Testis (tissue), 2 donors: ENCODE measurements at regions not wholly inside any gene's neighbourhood (a gene's known extent, or its start where the extent isn't known, plus 50 kb on each side); places are given as distances from the start of the nearest gene placed in this dataset.

Experiments
- POLR2A ChIP-seq: fragments of 450-650 bp; IDR thresholded peaks from one replicate; pipeline ENCODE4 v1.6.1; 2017; ENCODE audit warnings: antibody characterized with exemption, mild to moderate bottlenecking, moderate library complexity
- TF ChIP-seq, protein P1 (sequence below), 3 experiments: fragments of 450-650 bp in 2 of 3; fragments of 200-600 bp in 1 of 3; sonication (generic) in 1 of 3; IDR thresholded peaks; one replicate each; pipeline ENCODE4 v1.5.1; 2016 to 2019; ENCODE audit warnings: antibody characterized with exemption in 3 of 3, mild to moderate bottlenecking in 2 of 3, moderate library complexity in 1 of 3

DNA sequence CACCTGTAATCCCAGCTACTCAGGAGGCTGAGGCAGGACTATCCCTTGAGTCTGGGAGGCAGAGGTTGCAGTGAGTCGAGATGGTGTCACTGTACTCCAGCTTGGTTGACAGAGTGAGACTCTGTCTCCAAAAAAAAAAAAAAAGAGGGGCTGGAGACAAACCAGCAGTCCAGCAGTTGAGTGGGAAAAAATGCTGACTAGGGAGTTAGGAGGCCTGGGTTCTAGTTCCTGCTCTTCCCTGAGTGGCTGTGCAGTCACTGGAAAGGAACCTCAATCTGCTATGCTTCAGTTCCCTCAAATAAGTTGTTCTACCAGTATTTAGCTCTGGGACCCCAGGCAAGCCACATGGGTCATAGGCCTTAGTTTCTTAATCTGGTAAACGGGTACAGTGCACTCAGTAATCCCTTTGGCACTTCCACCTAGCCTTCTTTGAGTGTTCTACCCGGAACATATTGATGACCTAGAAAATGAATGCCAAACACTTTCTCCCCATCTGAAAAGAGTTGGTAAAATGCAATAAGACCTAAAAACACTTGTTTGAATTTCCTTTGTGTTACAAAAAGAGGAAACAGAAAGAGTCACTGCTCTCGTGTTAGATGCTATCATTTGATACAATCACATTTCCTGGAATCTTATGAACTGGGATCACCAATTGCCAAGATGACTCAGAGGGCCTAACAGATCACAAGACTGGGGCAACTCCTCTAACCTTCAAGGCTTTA is 99.3 kb upstream of the EGFL6 start:
- TF ChIP-seq, protein P1, sequence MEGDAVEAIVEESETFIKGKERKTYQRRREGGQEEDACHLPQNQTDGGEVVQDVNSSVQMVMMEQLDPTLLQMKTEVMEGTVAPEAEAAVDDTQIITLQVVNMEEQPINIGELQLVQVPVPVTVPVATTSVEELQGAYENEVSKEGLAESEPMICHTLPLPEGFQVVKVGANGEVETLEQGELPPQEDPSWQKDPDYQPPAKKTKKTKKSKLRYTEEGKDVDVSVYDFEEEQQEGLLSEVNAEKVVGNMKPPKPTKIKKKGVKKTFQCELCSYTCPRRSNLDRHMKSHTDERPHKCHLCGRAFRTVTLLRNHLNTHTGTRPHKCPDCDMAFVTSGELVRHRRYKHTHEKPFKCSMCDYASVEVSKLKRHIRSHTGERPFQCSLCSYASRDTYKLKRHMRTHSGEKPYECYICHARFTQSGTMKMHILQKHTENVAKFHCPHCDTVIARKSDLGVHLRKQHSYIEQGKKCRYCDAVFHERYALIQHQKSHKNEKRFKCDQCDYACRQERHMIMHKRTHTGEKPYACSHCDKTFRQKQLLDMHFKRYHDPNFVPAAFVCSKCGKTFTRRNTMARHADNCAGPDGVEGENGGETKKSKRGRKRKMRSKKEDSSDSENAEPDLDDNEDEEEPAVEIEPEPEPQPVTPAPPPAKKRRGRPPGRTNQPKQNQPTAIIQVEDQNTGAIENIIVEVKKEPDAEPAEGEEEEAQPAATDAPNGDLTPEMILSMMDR (IDR thresholded peaks at IDR 0.05), result no peak
- no peak for TF ChIP-seq POLR2A
